ENCODE measurements at regions not wholly inside any gene's neighbourhood (a gene's known extent, or its start where the extent isn't known, plus 50 kb on each side); places are given as distances from the start of the nearest gene placed in this dataset.

DNA sequence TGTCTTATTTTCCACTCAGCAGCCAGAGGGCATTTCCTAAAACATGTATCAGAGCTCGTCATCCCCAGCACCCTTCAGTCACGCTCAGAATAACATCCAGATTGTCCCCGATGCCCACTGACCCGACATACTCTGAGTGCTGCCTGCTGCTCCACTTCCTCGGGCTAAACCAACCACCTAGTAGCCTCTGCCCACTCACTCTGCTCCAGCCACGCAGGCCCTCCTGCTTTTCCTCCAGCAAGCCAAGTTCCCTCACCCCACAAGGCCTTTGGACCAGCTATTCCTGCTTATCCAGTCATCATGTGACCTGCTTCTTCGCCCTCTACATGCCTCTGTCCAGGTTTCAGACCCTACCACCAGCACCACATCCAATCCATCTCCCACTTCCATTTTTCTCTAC is 454.2 kb downstream of the CD83 start:
- TF ChIP-seq EZH2 (IDR thresholded peaks at IDR 0.05; ENCODE audit: low read depth): no peak
- TF ChIP-seq, protein P1, sequence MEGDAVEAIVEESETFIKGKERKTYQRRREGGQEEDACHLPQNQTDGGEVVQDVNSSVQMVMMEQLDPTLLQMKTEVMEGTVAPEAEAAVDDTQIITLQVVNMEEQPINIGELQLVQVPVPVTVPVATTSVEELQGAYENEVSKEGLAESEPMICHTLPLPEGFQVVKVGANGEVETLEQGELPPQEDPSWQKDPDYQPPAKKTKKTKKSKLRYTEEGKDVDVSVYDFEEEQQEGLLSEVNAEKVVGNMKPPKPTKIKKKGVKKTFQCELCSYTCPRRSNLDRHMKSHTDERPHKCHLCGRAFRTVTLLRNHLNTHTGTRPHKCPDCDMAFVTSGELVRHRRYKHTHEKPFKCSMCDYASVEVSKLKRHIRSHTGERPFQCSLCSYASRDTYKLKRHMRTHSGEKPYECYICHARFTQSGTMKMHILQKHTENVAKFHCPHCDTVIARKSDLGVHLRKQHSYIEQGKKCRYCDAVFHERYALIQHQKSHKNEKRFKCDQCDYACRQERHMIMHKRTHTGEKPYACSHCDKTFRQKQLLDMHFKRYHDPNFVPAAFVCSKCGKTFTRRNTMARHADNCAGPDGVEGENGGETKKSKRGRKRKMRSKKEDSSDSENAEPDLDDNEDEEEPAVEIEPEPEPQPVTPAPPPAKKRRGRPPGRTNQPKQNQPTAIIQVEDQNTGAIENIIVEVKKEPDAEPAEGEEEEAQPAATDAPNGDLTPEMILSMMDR (conservative IDR thresholded peaks at IDR 0.05): no peak
